ENCODE measurements at regions not wholly inside any gene's neighbourhood (a gene's known extent, or its start where the extent isn't known, plus 50 kb on each side); places are given as distances from the start of the nearest gene placed in this dataset.

DNA sequence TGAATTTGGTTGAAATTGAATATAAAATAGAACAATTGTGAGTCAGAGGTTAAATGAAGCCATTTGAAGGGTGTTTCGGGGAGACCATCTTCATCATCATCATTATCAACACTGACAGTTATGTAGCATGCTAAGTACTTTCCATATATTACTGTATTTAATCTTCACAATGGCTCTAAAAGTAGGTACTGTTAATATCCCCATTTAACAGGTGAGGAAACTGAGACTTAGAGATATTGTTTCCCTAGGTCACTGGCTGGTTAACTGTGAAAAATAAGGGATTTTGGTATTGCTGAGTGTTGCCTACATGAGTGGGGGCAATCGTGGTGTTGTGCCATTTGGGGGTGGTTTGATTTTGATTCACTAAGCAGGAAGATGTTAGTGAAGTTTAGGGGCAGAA, 100.3 kb downstream of the TBX19 start:
- no peaks in the 10 kb centered on the region for H3K9me1 ChIP-seq (ENCODE audit: insufficient read depth, low read length)
- TF ChIP-seq POLR2A (IDR thresholded peaks at IDR 0.05; ENCODE audit: low read depth, low read length) (no peak), CEBPB (IDR thresholded peaks at IDR 0.05; ENCODE audit: low read depth, low read length) (no peak), RAD21 (IDR thresholded peaks at IDR 0.05; ENCODE audit: low read length) (no peak), RCOR1 (IDR thresholded peaks at IDR 0.05; ENCODE audit: insufficient replicate concordance, low read length) (no peak), CHD1 (IDR thresholded peaks at IDR 0.05; ENCODE audit: low read depth, low read length) (no peak), SMC3 (IDR thresholded peaks at IDR 0.05; ENCODE audit: low read depth, low read length) (no peak), BHLHE40 (IDR thresholded peaks at IDR 0.05; ENCODE audit: low read depth, low read length) (no peak), MAFK (IDR thresholded peaks at IDR 0.05; ENCODE audit: low read depth, low read length) (no peak), NFE2L2 (IDR thresholded peaks at IDR 0.05; ENCODE audit: low read depth, low read length) (no peak), MXI1 (IDR thresholded peaks at IDR 0.05; ENCODE audit: borderline replicate concordance, low read depth, low read length) (no peak)
- TF ChIP-seq, protein P1, sequence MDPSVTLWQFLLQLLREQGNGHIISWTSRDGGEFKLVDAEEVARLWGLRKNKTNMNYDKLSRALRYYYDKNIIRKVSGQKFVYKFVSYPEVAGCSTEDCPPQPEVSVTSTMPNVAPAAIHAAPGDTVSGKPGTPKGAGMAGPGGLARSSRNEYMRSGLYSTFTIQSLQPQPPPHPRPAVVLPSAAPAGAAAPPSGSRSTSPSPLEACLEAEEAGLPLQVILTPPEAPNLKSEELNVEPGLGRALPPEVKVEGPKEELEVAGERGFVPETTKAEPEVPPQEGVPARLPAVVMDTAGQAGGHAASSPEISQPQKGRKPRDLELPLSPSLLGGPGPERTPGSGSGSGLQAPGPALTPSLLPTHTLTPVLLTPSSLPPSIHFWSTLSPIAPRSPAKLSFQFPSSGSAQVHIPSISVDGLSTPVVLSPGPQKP (IDR thresholded peaks at IDR 0.05; ENCODE audit: borderline replicate concordance, low read depth, low read length): no peak
- TF ChIP-seq, protein P2, sequence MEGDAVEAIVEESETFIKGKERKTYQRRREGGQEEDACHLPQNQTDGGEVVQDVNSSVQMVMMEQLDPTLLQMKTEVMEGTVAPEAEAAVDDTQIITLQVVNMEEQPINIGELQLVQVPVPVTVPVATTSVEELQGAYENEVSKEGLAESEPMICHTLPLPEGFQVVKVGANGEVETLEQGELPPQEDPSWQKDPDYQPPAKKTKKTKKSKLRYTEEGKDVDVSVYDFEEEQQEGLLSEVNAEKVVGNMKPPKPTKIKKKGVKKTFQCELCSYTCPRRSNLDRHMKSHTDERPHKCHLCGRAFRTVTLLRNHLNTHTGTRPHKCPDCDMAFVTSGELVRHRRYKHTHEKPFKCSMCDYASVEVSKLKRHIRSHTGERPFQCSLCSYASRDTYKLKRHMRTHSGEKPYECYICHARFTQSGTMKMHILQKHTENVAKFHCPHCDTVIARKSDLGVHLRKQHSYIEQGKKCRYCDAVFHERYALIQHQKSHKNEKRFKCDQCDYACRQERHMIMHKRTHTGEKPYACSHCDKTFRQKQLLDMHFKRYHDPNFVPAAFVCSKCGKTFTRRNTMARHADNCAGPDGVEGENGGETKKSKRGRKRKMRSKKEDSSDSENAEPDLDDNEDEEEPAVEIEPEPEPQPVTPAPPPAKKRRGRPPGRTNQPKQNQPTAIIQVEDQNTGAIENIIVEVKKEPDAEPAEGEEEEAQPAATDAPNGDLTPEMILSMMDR (conservative IDR thresholded peaks at IDR 0.05; ENCODE audit: low read depth, low read length): no peak
- H4K20me1 ChIP-seq (ENCODE audit: insufficient read depth, low read length): no peaks in the 10 kb centered on the region
- BruUV-seq (replicated peaks): no TSS peak
- no peaks in the 10 kb centered on the region for H3K79me1 ChIP-seq (ENCODE audit: low read depth in 1 of 2, low read length in 2 of 2)
- no peak overlapping the region for H3K14ac ChIP-seq (replicated peaks; ENCODE audit: low read depth, low read length)
- H3K4me2 ChIP-seq (ENCODE audit: low read depth, low read length): no peak overlapping the region
- no peak overlapping the region for H2AK9ac ChIP-seq (replicated peaks; ENCODE audit: low read depth, low read length, poor library complexity)
- H3K27ac ChIP-seq (ENCODE audit: insufficient read depth, low read length): no peak overlapping the region
- no peak overlapping the region for H3K4me3 ChIP-seq (ENCODE audit: insufficient read depth, low read depth, low read length)
- dilution Hi-C loops (cut with HindIII; ENCODE audit: low sequenced_read_pairs, unreplicated experiment) (no loop called here), intact Hi-C loops (cut with micrococcal nuclease) (no loop called here), in situ Hi-C loops (cut with MboI; ENCODE audit: low sequenced_read_pairs) (no loop called here)
- H2AK5ac ChIP-seq (ENCODE audit: low read depth, low read length): no peak overlapping the region
- no peaks in the 10 kb centered on the region for H3K4me1 ChIP-seq (ENCODE audit: control insufficient read depth, insufficient read depth, low read length)
- POLR2A ChIA-PET (ENCODE audit: unreplicated experiment): no interaction called here
- no peak overlapping the region for H2BK15ac ChIP-seq (ENCODE audit: low read depth, low read length)
- H2BK20ac ChIP-seq (ENCODE audit: low read depth, low read length): no peak overlapping the region
- H3K23ac ChIP-seq (ENCODE audit: low read depth, low read length): no peak overlapping the region
- CTCF ChIA-PET: interaction anchor here (1.0 kb wide), 1 partner anchor 38 kb away, joined by 3 read pairs; no protein-coding TSS in a partner anchor
- H3K56ac ChIP-seq (ENCODE audit: extremely low read depth, insufficient read depth, low read length): no peak overlapping the region
- WGBS, 2 experiments (ENCODE audit: extremely low coverage in 2 of 2, insufficient read length in 1 of 2): 29% methylated on average over 1 of the region's 2 CpGs; no CpG with 5 or more reads in 1 of the 2 experiments
- H3K27me3 ChIP-seq (ENCODE audit: control insufficient read depth, insufficient read depth, low read length): no peaks in the 10 kb centered on the region; the same call in none of the 2 replicates
- no peak for ATAC-seq (ENCODE audit: low read depth)
- H2AFZ ChIP-seq (replicated peaks; ENCODE audit: low read length, poor library complexity): no peak overlapping the region
- no peak overlapping the region for H2BK5ac ChIP-seq (ENCODE audit: low read depth, low read length, poor library complexity, severe bottlenecking)
- no peaks in the 10 kb centered on the region for H3K36me3 ChIP-seq (ENCODE audit: control insufficient read depth, insufficient read depth, low read length)
- H4K91ac ChIP-seq (ENCODE audit: insufficient read depth, low read depth, low read length): no peak overlapping the region
- H4K8ac ChIP-seq (ENCODE audit: low read depth in 2 of 2, low read length in 2 of 2): no peak overlapping the region
- no peak overlapping the region for H3K18ac ChIP-seq (ENCODE audit: low read depth, low read length)
- H3K4ac ChIP-seq (ENCODE audit: low read depth, low read length): no peak overlapping the region
- no peak overlapping the region for H3K9ac ChIP-seq (ENCODE audit: low read depth, low read length)
- no peaks in the 10 kb centered on the region for H3K9me3 ChIP-seq (ENCODE audit: control insufficient read depth, insufficient read depth, low read length)
- H2BK120ac ChIP-seq (ENCODE audit: low read depth, low read length): no peak overlapping the region
- H4K5ac ChIP-seq (ENCODE audit: low read depth, low read length): no peak overlapping the region
- no peak for DNase-seq
